ENCODE measurements at regions not wholly inside any gene's neighbourhood (a gene's known extent, or its start where the extent isn't known, plus 50 kb on each side); places are given as distances from the start of the nearest gene placed in this dataset.

- Histone ChIP-seq H3K27me3 (ENCODE audit: control insufficient read depth in 1 of 2, insufficient read depth in 2 of 2, low read length in 2 of 2) (no peaks in the 10 kb centered on the region), H3K9me3 (ENCODE audit: control insufficient read depth in 1 of 2, insufficient read depth in 1 of 2, low read length in 2 of 2) (no peaks in the 10 kb centered on the region), H3K4me1 (ENCODE audit: insufficient read depth, low read length) (no peaks in the 10 kb centered on the region), H3K36me3 (ENCODE audit: insufficient read depth, low read length) (no peaks in the 10 kb centered on the region), H3K4me3 (ENCODE audit: low read length) (no peak overlapping the region), H3K27ac (ENCODE audit: low read depth in 1 of 2, low read length in 2 of 2) (no peak overlapping the region)
- H3K4me3 Mint-ChIP-seq: no peak overlapping the region
- ChIA-PET POLR2A (no interaction called here), CTCF (no interaction called here)
- DNase-seq: no peak
- H3K36me3 Mint-ChIP-seq (ENCODE audit: low read depth): no peaks in the 10 kb centered on the region
- no peaks in the 10 kb centered on the region for H3K27me3 Mint-ChIP-seq
- H3K27ac Mint-ChIP-seq: no peak overlapping the region
- ATAC-seq (ENCODE audit: poor library complexity): no peak
- peaks cover 6% of the 10 kb centered on the region for H3K9me3 Mint-ChIP-seq
- intact Hi-C loops (cut with DNase I, micrococcal nuclease): no loop called here
- no peak for TF ChIP-seq CTCF (IDR thresholded peaks at IDR 0.05)
- no peaks in the 10 kb centered on the region for H3K4me1 Mint-ChIP-seq (ENCODE audit: low read depth)
Observed at GRCh38 chr1:70616946-70617345, 205.9 kb downstream of the CTH start.

- Mint-ChIP-seq H3K4me3 (no peak overlapping the region), H3K36me3 (ENCODE audit: low read depth) (no peaks in the 10 kb centered on the region), H3K4me1 (ENCODE audit: low read depth) (no peaks in the 10 kb centered on the region), H3K27me3 (no peaks in the 10 kb centered on the region), H3K27ac (no peak overlapping the region), H3K9me3 (peaks cover 6% of the 10 kb centered on the region)
- intact Hi-C loops (cut with DNase I, micrococcal nuclease): no loop called here
- H3K9me3 ChIP-seq (ENCODE audit: control insufficient read depth in 1 of 2, insufficient read depth in 1 of 2, low read length in 2 of 2): no peaks in the 10 kb centered on the region
- no peak overlapping the region for H3K27ac ChIP-seq (ENCODE audit: low read depth in 1 of 2, low read length in 2 of 2)
- ChIA-PET POLR2A (interaction anchor here (0.6 kb wide), 1 partner anchor 281 kb away, joined by 3 read pairs; no protein-coding TSS in a partner anchor), CTCF (no interaction called here)
- no peak for ATAC-seq (ENCODE audit: poor library complexity)
- H3K4me1 ChIP-seq (ENCODE audit: insufficient read depth, low read length): no peaks in the 10 kb centered on the region
- H3K4me3 ChIP-seq (ENCODE audit: low read length): no peak overlapping the region
- no peaks in the 10 kb centered on the region for H3K36me3 ChIP-seq (ENCODE audit: insufficient read depth, low read length)
- no peak for DNase-seq
- no peaks in the 10 kb centered on the region for H3K27me3 ChIP-seq (ENCODE audit: control insufficient read depth in 1 of 2, insufficient read depth in 2 of 2, low read length in 2 of 2)
- no peak for TF ChIP-seq CTCF (IDR thresholded peaks at IDR 0.05)
Observed at GRCh38 chr1:70617728-70618127, 206.7 kb downstream of the CTH start.

- Mint-ChIP-seq H3K27ac (no peak overlapping the region), H3K27me3 (no peaks in the 10 kb centered on the region), H3K9me3 (peaks cover 4% of the 10 kb centered on the region), H3K4me3 (no peak overlapping the region), H3K36me3 (ENCODE audit: low read depth) (no peaks in the 10 kb centered on the region), H3K4me1 (ENCODE audit: low read depth) (no peaks in the 10 kb centered on the region)
- Histone ChIP-seq H3K4me1 (ENCODE audit: insufficient read depth, low read length) (no peaks in the 10 kb centered on the region), H3K27ac (ENCODE audit: low read depth in 1 of 2, low read length in 2 of 2) (no peak overlapping the region), H3K9me3 (ENCODE audit: control insufficient read depth in 1 of 2, insufficient read depth in 1 of 2, low read length in 2 of 2) (peaks cover 0 to 13% of the 10 kb centered on the region in 2 experiments), H3K36me3 (ENCODE audit: insufficient read depth, low read length) (no peaks in the 10 kb centered on the region), H3K27me3 (ENCODE audit: control insufficient read depth in 1 of 2, insufficient read depth in 2 of 2, low read length in 2 of 2) (no peaks in the 10 kb centered on the region), H3K4me3 (ENCODE audit: low read length) (no peak overlapping the region)
- intact Hi-C loops (cut with DNase I, micrococcal nuclease): no loop called here
- TF ChIP-seq CTCF (IDR thresholded peaks at IDR 0.05): no peak
- CTCF ChIA-PET: no interaction called here
- DNase-seq: no peak
- no peak for ATAC-seq (ENCODE audit: poor library complexity)
- POLR2A ChIA-PET: no interaction called here
Observed at GRCh38 chr1:70627910-70628309, 216.8 kb downstream of the CTH start.

Measured in CD4-positive, alpha-beta T cell (primary cell).